Astrocyte (in vitro differentiated cells and primary cell): ENCODE measurements at regions not wholly inside any gene's neighbourhood (a gene's known extent, or its start where the extent isn't known, plus 50 kb on each side); places are given as distances from the start of the nearest gene placed in this dataset.
"Not testable (repeated sequence)": the region's sequence is repeated elsewhere in the genome, so short reads cannot be mapped to it uniquely, and the experiment has no call there.

ENCODE experiments used
- EZH2 ChIP-seq: IDR thresholded peaks from 2 replicates; pipeline ENCODE4 v1.6.1; 2012; ENCODE audit warnings: mild to moderate bottlenecking, low read length, inconsistent platforms; ENCODE audit not compliant: insufficient read depth
- TF ChIP-seq, protein P1 (sequence below): IDR thresholded peaks from 2 replicates; pipeline ENCODE4 v1.5.1; 2011; ENCODE audit warnings: low read depth, mild to moderate bottlenecking, inconsistent platforms, low read length, moderate library complexity; ENCODE audit not compliant: insufficient read depth

DNA sequence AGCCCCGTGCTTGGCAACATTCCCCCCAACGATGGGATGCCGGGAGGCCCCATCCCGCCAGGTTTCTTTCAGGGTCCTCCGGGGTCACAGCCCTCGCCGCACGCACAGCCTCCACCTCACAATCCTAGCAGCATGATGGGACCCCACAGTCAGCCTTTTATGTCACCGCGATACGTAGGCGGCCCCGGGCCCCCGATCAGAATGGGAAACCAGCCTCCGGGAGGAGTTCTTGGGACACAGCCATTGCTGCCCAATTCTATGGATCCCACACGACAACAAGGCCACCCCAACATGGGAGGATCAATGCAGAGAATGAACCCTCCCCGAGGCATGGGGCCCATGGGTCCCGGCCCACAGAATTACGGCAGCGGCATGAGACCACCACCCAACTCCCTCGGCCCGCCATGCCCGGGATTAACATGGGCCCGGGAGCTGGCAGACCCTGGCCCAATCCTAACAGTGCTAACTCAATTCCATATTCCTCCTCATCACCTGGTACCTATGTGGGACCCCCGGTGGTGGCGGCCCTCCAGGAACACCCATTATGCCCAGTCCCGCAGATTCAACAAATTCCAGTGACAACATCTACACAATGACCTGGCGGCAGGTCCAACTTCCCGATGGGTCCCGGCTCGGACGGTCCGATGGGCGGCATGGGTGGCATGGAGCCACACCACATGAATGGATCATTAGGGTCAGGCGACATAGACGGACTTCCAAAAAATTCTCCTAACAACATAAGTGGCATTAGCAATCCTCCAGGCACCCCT lies 116.0 kb upstream of the CDK13 start:
- TF ChIP-seq, protein P1, sequence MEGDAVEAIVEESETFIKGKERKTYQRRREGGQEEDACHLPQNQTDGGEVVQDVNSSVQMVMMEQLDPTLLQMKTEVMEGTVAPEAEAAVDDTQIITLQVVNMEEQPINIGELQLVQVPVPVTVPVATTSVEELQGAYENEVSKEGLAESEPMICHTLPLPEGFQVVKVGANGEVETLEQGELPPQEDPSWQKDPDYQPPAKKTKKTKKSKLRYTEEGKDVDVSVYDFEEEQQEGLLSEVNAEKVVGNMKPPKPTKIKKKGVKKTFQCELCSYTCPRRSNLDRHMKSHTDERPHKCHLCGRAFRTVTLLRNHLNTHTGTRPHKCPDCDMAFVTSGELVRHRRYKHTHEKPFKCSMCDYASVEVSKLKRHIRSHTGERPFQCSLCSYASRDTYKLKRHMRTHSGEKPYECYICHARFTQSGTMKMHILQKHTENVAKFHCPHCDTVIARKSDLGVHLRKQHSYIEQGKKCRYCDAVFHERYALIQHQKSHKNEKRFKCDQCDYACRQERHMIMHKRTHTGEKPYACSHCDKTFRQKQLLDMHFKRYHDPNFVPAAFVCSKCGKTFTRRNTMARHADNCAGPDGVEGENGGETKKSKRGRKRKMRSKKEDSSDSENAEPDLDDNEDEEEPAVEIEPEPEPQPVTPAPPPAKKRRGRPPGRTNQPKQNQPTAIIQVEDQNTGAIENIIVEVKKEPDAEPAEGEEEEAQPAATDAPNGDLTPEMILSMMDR = not testable (repeated sequence)
- TF ChIP-seq EZH2 = peak; percentile 22
